ENCODE measurements at regions not wholly inside any gene's neighbourhood (a gene's known extent, or its start where the extent isn't known, plus 50 kb on each side); places are given as distances from the start of the nearest gene placed in this dataset.

- Histone ChIP-seq H3K36me3 (ENCODE audit: insufficient read depth, low read length) (no peaks in the 10 kb centered on the region), H3K4me3 (ENCODE audit: low read length) (no peak overlapping the region), H3K9me3 (ENCODE audit: low read length) (peaks cover 6% of the 10 kb centered on the region), H3K27ac (ENCODE audit: low read depth, low read length) (no peak overlapping the region), H3K4me1 (ENCODE audit: insufficient read depth, low read length) (no peaks in the 10 kb centered on the region), H3K27me3 (ENCODE audit: insufficient read depth, low read length, poor library complexity, severe bottlenecking) (no peaks in the 10 kb centered on the region)
- Mint-ChIP-seq H3K4me3 (no peak overlapping the region), H3K4me1 (no peaks in the 10 kb centered on the region), H3K9me3 (peaks cover 0 to 14% (median 4%) of the 10 kb centered on the region in 5 donors), H3K36me3 (no peaks in the 10 kb centered on the region), H3K27ac (no peak overlapping the region), H3K27me3 (no peaks in the 10 kb centered on the region)
- CTCF ChIA-PET: no interaction called here
- no peak for DNase-seq
- POLR2A ChIA-PET: no interaction called here
Observed at GRCh38 chr4:28788929-28789490, 1928.4 kb downstream of the STIM2 start.

- H3K4me1 Mint-ChIP-seq: no peaks in the 10 kb centered on the region
- H3K27ac ChIP-seq (ENCODE audit: low read depth, low read length): no peak overlapping the region
- no peaks in the 10 kb centered on the region for H3K4me1 ChIP-seq (ENCODE audit: insufficient read depth, low read length)
- ChIA-PET POLR2A (no interaction called here), CTCF (no interaction called here)
- no peak for DNase-seq
- no peaks in the 10 kb centered on the region for H3K36me3 Mint-ChIP-seq
- no peaks in the 10 kb centered on the region for H3K27me3 Mint-ChIP-seq
- no peak overlapping the region for H3K4me3 ChIP-seq (ENCODE audit: low read length)
- H3K4me3 Mint-ChIP-seq: no peak overlapping the region
- H3K9me3 ChIP-seq (ENCODE audit: low read length): peaks cover 6% of the 10 kb centered on the region
- H3K27me3 ChIP-seq (ENCODE audit: insufficient read depth, low read length, poor library complexity, severe bottlenecking): no peaks in the 10 kb centered on the region
- H3K36me3 ChIP-seq (ENCODE audit: insufficient read depth, low read length): no peaks in the 10 kb centered on the region
- H3K27ac Mint-ChIP-seq: no peak overlapping the region
- peaks cover 0 to 18% (median 9%) of the 10 kb centered on the region in 5 donors for H3K9me3 Mint-ChIP-seq
Observed at GRCh38 chr4:28792917-28793597, 1927.1 kb upstream of the PCDH7 start.

DNA sequence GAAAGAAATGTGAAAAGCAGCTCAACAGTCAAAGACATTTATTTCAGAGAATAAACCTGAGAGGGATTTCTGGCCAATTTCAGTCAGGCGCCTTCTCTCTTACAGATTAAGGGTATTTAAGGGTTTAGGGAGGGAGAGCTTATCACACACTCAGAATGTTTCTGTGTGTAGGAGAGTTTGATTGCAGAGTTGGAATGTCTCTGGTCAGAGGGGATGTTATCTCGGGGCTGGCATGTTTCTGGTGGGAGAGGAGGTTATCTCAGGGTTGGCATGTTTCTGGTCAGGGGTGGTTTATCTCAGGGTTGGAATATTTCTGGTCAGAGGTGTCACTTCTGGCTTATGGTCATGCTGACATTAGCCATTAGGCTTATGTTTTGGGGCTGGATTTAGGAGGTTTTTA is 1920.5 kb upstream of the PCDH7 start:
- no peak for DNase-seq
- no peaks in the 10 kb centered on the region for H3K36me3 Mint-ChIP-seq
- no peaks in the 10 kb centered on the region for H3K4me1 ChIP-seq (ENCODE audit: insufficient read depth, low read length)
- H3K27ac Mint-ChIP-seq: no peak overlapping the region
- no peaks in the 10 kb centered on the region for H3K9me3 ChIP-seq (ENCODE audit: low read length)
- no peak overlapping the region for H3K27ac ChIP-seq (ENCODE audit: low read depth, low read length)
- no peaks in the 10 kb centered on the region for H3K27me3 ChIP-seq (ENCODE audit: insufficient read depth, low read length, poor library complexity, severe bottlenecking)
- peaks cover 0 to 18% (median 2%) of the 10 kb centered on the region in 5 donors for H3K9me3 Mint-ChIP-seq
- H3K36me3 ChIP-seq (ENCODE audit: insufficient read depth, low read length): no peaks in the 10 kb centered on the region
- H3K4me1 Mint-ChIP-seq: no peaks in the 10 kb centered on the region
- CTCF ChIA-PET: no interaction called here
- no peak overlapping the region for H3K4me3 ChIP-seq (ENCODE audit: low read length)
- no peaks in the 10 kb centered on the region for H3K27me3 Mint-ChIP-seq
- H3K4me3 Mint-ChIP-seq: no peak overlapping the region
- POLR2A ChIA-PET: no interaction called here

- Histone ChIP-seq H3K9me3 (ENCODE audit: low read length) (no peaks in the 10 kb centered on the region), H3K4me1 (ENCODE audit: insufficient read depth, low read length) (no peaks in the 10 kb centered on the region), H3K4me3 (ENCODE audit: low read length) (no peak overlapping the region), H3K27ac (ENCODE audit: low read depth, low read length) (no peak overlapping the region), H3K27me3 (ENCODE audit: insufficient read depth, low read length, poor library complexity, severe bottlenecking) (no peaks in the 10 kb centered on the region), H3K36me3 (ENCODE audit: insufficient read depth, low read length) (no peaks in the 10 kb centered on the region)
- Mint-ChIP-seq H3K27me3 (no peaks in the 10 kb centered on the region), H3K27ac (no peak overlapping the region), H3K4me3 (no peak overlapping the region), H3K4me1 (no peaks in the 10 kb centered on the region), H3K36me3 (no peaks in the 10 kb centered on the region), H3K9me3 (peaks cover 8 to 44% (median 24%) of the 10 kb centered on the region in 5 donors)
- ChIA-PET CTCF (no interaction called here), POLR2A (no interaction called here)
- DNase-seq: no peak
Observed at GRCh38 chr4:28811025-28811424, 1909.1 kb upstream of the PCDH7 start.

GRCh38 chr4:28822163-28822562 is 1898.0 kb upstream of the PCDH7 start:
- Histone ChIP-seq H3K9me3 (ENCODE audit: low read length) (peaks cover 2% of the 10 kb centered on the region), H3K27ac (ENCODE audit: low read depth, low read length) (no peak overlapping the region), H3K36me3 (ENCODE audit: insufficient read depth, low read length) (no peaks in the 10 kb centered on the region), H3K27me3 (ENCODE audit: insufficient read depth, low read length, poor library complexity, severe bottlenecking) (no peaks in the 10 kb centered on the region), H3K4me1 (ENCODE audit: insufficient read depth, low read length) (no peaks in the 10 kb centered on the region), H3K4me3 (ENCODE audit: low read length) (no peak overlapping the region)
- Mint-ChIP-seq H3K4me1 (no peaks in the 10 kb centered on the region), H3K27ac (no peak overlapping the region), H3K27me3 (no peaks in the 10 kb centered on the region), H3K4me3 (no peak overlapping the region), H3K36me3 (no peaks in the 10 kb centered on the region), H3K9me3 (peaks cover 4 to 25% (median 14%) of the 10 kb centered on the region in 5 donors)
- DNase-seq: no peak
- POLR2A ChIA-PET: no interaction called here
- CTCF ChIA-PET: no interaction called here

- Mint-ChIP-seq H3K4me1 (no peaks in the 10 kb centered on the region), H3K4me3 (no peak overlapping the region), H3K9me3 (peaks cover 0 to 20% (median 12%) of the 10 kb centered on the region in 5 donors), H3K27me3 (no peaks in the 10 kb centered on the region), H3K27ac (no peak overlapping the region), H3K36me3 (peaks cover 0 to 3% (median 0%) of the 10 kb centered on the region in 3 donors)
- H3K4me1 ChIP-seq (ENCODE audit: insufficient read depth, low read length): no peaks in the 10 kb centered on the region
- ChIA-PET CTCF (no interaction called here), POLR2A (no interaction called here)
- H3K27ac ChIP-seq (ENCODE audit: low read depth, low read length): no peak overlapping the region
- H3K9me3 ChIP-seq (ENCODE audit: low read length): no peaks in the 10 kb centered on the region
- H3K27me3 ChIP-seq (ENCODE audit: insufficient read depth, low read length, poor library complexity, severe bottlenecking): no peaks in the 10 kb centered on the region
- no peaks in the 10 kb centered on the region for H3K36me3 ChIP-seq (ENCODE audit: insufficient read depth, low read length)
- no peak for DNase-seq
- H3K4me3 ChIP-seq (ENCODE audit: low read length): no peak overlapping the region
Observed at GRCh38 chr4:28827866-28828265, 1892.3 kb upstream of the PCDH7 start.

DNA sequence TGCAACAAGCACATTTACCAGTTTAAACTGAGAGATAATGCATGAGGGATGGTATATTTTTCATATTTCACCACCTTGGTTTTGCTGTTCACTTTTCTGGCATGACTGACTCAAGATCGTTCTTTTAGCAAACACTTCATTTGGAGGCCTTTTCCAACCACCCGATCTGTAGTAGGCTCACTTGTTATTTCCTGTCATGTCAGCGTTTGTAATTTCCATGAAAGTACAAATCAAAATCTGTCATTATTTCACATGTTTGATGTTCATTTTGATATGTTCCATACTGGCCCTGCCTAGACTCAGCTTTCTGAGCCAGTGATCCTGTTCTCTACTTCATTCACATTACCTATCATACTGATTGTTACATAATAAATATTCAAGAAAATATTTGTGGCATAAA is 1888.3 kb upstream of the PCDH7 start:
- H3K36me3 Mint-ChIP-seq: peaks cover 0 to 3% (median 0%) of the 10 kb centered on the region in 3 donors
- H3K9me3 Mint-ChIP-seq: peaks cover 0 to 18% (median 8%) of the 10 kb centered on the region in 5 donors
- no peak overlapping the region for H3K4me3 Mint-ChIP-seq
- H3K27ac ChIP-seq (ENCODE audit: low read depth, low read length): no peak overlapping the region
- no peaks in the 10 kb centered on the region for H3K27me3 ChIP-seq (ENCODE audit: insufficient read depth, low read length, poor library complexity, severe bottlenecking)
- H3K4me1 Mint-ChIP-seq: no peaks in the 10 kb centered on the region
- no peak for DNase-seq
- POLR2A ChIA-PET: no interaction called here
- H3K4me1 ChIP-seq (ENCODE audit: insufficient read depth, low read length): no peaks in the 10 kb centered on the region
- no peak overlapping the region for H3K4me3 ChIP-seq (ENCODE audit: low read length)
- no peaks in the 10 kb centered on the region for H3K36me3 ChIP-seq (ENCODE audit: insufficient read depth, low read length)
- no peak overlapping the region for H3K27ac Mint-ChIP-seq
- CTCF ChIA-PET: no interaction called here
- no peaks in the 10 kb centered on the region for H3K27me3 Mint-ChIP-seq
- no peaks in the 10 kb centered on the region for H3K9me3 ChIP-seq (ENCODE audit: low read length)

- Histone ChIP-seq H3K27me3 (ENCODE audit: insufficient read depth, low read length, poor library complexity, severe bottlenecking) (no peaks in the 10 kb centered on the region), H3K4me3 (ENCODE audit: low read length) (no peak overlapping the region), H3K4me1 (ENCODE audit: insufficient read depth, low read length) (no peaks in the 10 kb centered on the region), H3K27ac (ENCODE audit: low read depth, low read length) (no peak overlapping the region), H3K36me3 (ENCODE audit: insufficient read depth, low read length) (no peaks in the 10 kb centered on the region), H3K9me3 (ENCODE audit: low read length) (no peaks in the 10 kb centered on the region)
- no peak for DNase-seq
- Mint-ChIP-seq H3K36me3 (peaks cover 0 to 3% (median 0%) of the 10 kb centered on the region in 3 donors), H3K9me3 (peaks cover 0 to 14% (median 4%) of the 10 kb centered on the region in 5 donors), H3K27me3 (no peaks in the 10 kb centered on the region), H3K4me3 (no peak overlapping the region), H3K27ac (no peak overlapping the region), H3K4me1 (no peaks in the 10 kb centered on the region)
- ChIA-PET POLR2A (no interaction called here), CTCF (no interaction called here)
Observed at GRCh38 chr4:28832444-28832843, 1887.7 kb upstream of the PCDH7 start.
